ENCODE measurements at regions not wholly inside any gene's neighbourhood (a gene's known extent, or its start where the extent isn't known, plus 50 kb on each side); places are given as distances from the start of the nearest gene placed in this dataset.

GRCh38 chr5:125517973-125518550 lies 771.6 kb upstream of the ZNF608 start:
- intact Hi-C loops (cut with DNase I): no loop called here
- Histone ChIP-seq H3K4me1 (no peaks in the 10 kb centered on the region), H3K4me3 (replicated peaks in 1 of 3) (no peak overlapping the region), H3K9me3 (no peaks in the 10 kb centered on the region), H3K27me3 (no peaks in the 10 kb centered on the region), H3K27ac (no peak overlapping the region), H3K36me3 (no peaks in the 10 kb centered on the region)
- TF ChIP-seq CTCF (IDR thresholded peaks at IDR 0.05) (no peak), POLR2A (IDR thresholded peaks at IDR 0.05) (no peak)
- WGBS, 2 donors: 76 to 85% methylated on average over 3 of the region's 3 CpGs
- no peak for DNase-seq

- Histone ChIP-seq H3K4me3 (replicated peaks in 1 of 3) (no peak overlapping the region), H3K36me3 (no peaks in the 10 kb centered on the region), H3K27ac (no peak overlapping the region), H3K4me1 (peaks cover 0 to 2% of the 10 kb centered on the region in 2 donors), H3K27me3 (no peaks in the 10 kb centered on the region), H3K9me3 (no peaks in the 10 kb centered on the region)
- WGBS, 2 donors: 45 to 55% methylated on average over 1 of the region's 1 CpG
- TF ChIP-seq POLR2A (IDR thresholded peaks at IDR 0.05) (no peak), CTCF (IDR thresholded peaks at IDR 0.05) (no peak)
- no peak for DNase-seq
- intact Hi-C loops (cut with DNase I): no loop called here
Observed at GRCh38 chr5:125521289-125521688, 774.9 kb upstream of the ZNF608 start.

GRCh38 chr5:125525356-125525755 lies 778.9 kb upstream of the ZNF608 start:
- Histone ChIP-seq H3K27ac (no peak overlapping the region), H3K4me3 (replicated peaks in 1 of 3) (no peak overlapping the region), H3K4me1 (peaks cover 0 to 13% of the 10 kb centered on the region in 2 donors), H3K36me3 (no peaks in the 10 kb centered on the region), H3K9me3 (no peaks in the 10 kb centered on the region), H3K27me3 (no peaks in the 10 kb centered on the region)
- intact Hi-C loops (cut with DNase I): no loop called here
- TF ChIP-seq POLR2A (IDR thresholded peaks at IDR 0.05) (no peak), CTCF (IDR thresholded peaks at IDR 0.05) (no peak)
- WGBS, 2 donors: 58 to 68% methylated on average over 4 of the region's 4 CpGs
- DNase-seq: no peak

GRCh38 chr5:125526966-125527365 lies 780.5 kb upstream of the ZNF608 start:
- TF ChIP-seq CTCF (IDR thresholded peaks at IDR 0.05) (no peak), POLR2A (IDR thresholded peaks at IDR 0.05) (no peak)
- intact Hi-C loops (cut with DNase I): no loop called here
- Histone ChIP-seq H3K27me3 (no peaks in the 10 kb centered on the region), H3K4me3 (replicated peaks in 1 of 3) (no peak overlapping the region), H3K9me3 (no peaks in the 10 kb centered on the region), H3K36me3 (no peaks in the 10 kb centered on the region), H3K4me1 (peaks cover 0 to 13% of the 10 kb centered on the region in 2 donors), H3K27ac (peak overlapping the region in 2 of 3 donors; percentile 5 to 12)
- peak; percentile 16 to 49 for DNase-seq

GRCh38 chr5:125528881-125529280 lies 782.4 kb upstream of the ZNF608 start:
- DNase-seq: no peak
- 92 to 95% methylated on average over 1 of the region's 1 CpG for WGBS, 2 donors
- Histone ChIP-seq H3K36me3 (no peaks in the 10 kb centered on the region), H3K27me3 (no peaks in the 10 kb centered on the region), H3K4me1 (peaks cover 0 to 13% of the 10 kb centered on the region in 2 donors), H3K4me3 (replicated peaks in 1 of 3) (no peak overlapping the region), H3K27ac (no peak overlapping the region), H3K9me3 (no peaks in the 10 kb centered on the region)
- intact Hi-C loops (cut with DNase I): no loop called here
- TF ChIP-seq POLR2A (IDR thresholded peaks at IDR 0.05) (no peak), CTCF (IDR thresholded peaks at IDR 0.05) (no peak)
